DND-41 (cell line): ENCODE measurements at regions not wholly inside any gene's neighbourhood (a gene's known extent, or its start where the extent isn't known, plus 50 kb on each side); places are given as distances from the start of the nearest gene placed in this dataset.

Experiments
- ATAC-seq: fragments of 200-7000 bp; cut with Tn5 transposase; 3 replicates; pipeline ENCODE4 v1.9.1; 2021; ENCODE audit warnings: low read depth; ENCODE audit not compliant: insufficient read depth
- DNase-seq: peaks from one replicate; pipeline ENCODE4 v3.0.0-alpha.2; 2020
- H2AFZ ChIP-seq: 2 replicates; pipeline ENCODE4 v1.6.0; 2012; ENCODE audit warnings: low read depth, low read length
- H3K27ac ChIP-seq: 2 replicates; pipeline ENCODE4 v1.5.1; 2012; ENCODE audit warnings: low read length, inconsistent platforms
- H3K27me3 ChIP-seq: fragments of 200-600 bp; sonication (generic); 2 replicates; pipeline ENCODE4 v1.6.0; 2012; ENCODE audit warnings: low read length, mild to moderate bottlenecking, inconsistent platforms; ENCODE audit not compliant: insufficient read depth, poor library complexity
- H3K36me3 ChIP-seq: 2 replicates; pipeline ENCODE4 v1.5.1; 2012; ENCODE audit warnings: low read length, inconsistent platforms; ENCODE audit not compliant: insufficient read depth
- H3K4me1 ChIP-seq: 2 replicates; pipeline ENCODE4 v1.5.1; 2012; ENCODE audit warnings: mild to moderate bottlenecking, low read length; ENCODE audit not compliant: insufficient read depth
- H3K4me2 ChIP-seq: 2 replicates; pipeline ENCODE4 v1.6.0; 2012; ENCODE audit warnings: mild to moderate bottlenecking, moderate library complexity, low read length, inconsistent platforms; ENCODE audit not compliant: insufficient read depth
- H3K4me3 ChIP-seq, 2 experiments: fragments of 200-600 bp in 1 of 2; shearing (Covaris generic) in 1 of 2; 2 replicates each; pipeline ENCODE4 v1.5.1; 2012 to 2016; ENCODE audit warnings: inconsistent platforms in 2 of 2, low read length in 2 of 2, mild to moderate bottlenecking in 2 of 2, low read depth in 1 of 2, moderate library complexity in 1 of 2
- H3K79me2 ChIP-seq: 2 replicates; pipeline ENCODE4 v1.6.0; 2012; ENCODE audit warnings: low read length, inconsistent platforms; ENCODE audit not compliant: insufficient read depth
- H3K9ac ChIP-seq: 2 replicates; pipeline ENCODE4 v1.6.0; 2012; ENCODE audit warnings: low read depth, mild to moderate bottlenecking, inconsistent platforms, low read length, moderate library complexity
- H3K9me3 ChIP-seq: 2 replicates; pipeline ENCODE4 v1.5.1; 2012; ENCODE audit warnings: low read length, moderate library complexity, mild to moderate bottlenecking, inconsistent platforms; ENCODE audit not compliant: insufficient read depth, severe bottlenecking
- H4K20me1 ChIP-seq: 2 replicates; pipeline ENCODE4 v1.6.0; 2012; ENCODE audit warnings: low read length; ENCODE audit not compliant: insufficient read depth
- CTCF ChIP-seq: IDR thresholded peaks from 2 replicates; pipeline ENCODE4 v1.5.1; 2012; ENCODE audit warnings: borderline replicate concordance, low read length, moderate library complexity, mild to moderate bottlenecking; ENCODE audit not compliant: poor library complexity, severe bottlenecking; ENCODE audit errors: extremely low read depth
- EZH2 ChIP-seq: IDR thresholded peaks from 3 replicates; pipeline ENCODE4 v1.6.1; 2012; ENCODE audit warnings: borderline replicate concordance, low read depth, mild to moderate bottlenecking, moderate library complexity, low read length, inconsistent platforms; ENCODE audit not compliant: severe bottlenecking

GRCh38 chr6:40285535-40285934 lies 301.6 kb downstream of the LRFN2 start:
- H3K79me2 ChIP-seq = no peaks in the 10 kb centered on the region
- H3K9ac ChIP-seq = no peak overlapping the region
- peaks cover 6% of the 10 kb centered on the region for H3K27me3 ChIP-seq
- no peak for DNase-seq
- no peaks in the 10 kb centered on the region for H3K36me3 ChIP-seq
- TF ChIP-seq CTCF (no peak), EZH2 (no peak)
- H3K27ac ChIP-seq = no peak overlapping the region
- H3K4me1 ChIP-seq = no peaks in the 10 kb centered on the region
- no peaks in the 10 kb centered on the region for H3K9me3 ChIP-seq
- no peak for ATAC-seq
- no peak overlapping the region for H3K4me3 ChIP-seq
- H3K4me2 ChIP-seq = no peak overlapping the region
- H4K20me1 ChIP-seq = no peaks in the 10 kb centered on the region
- no peak overlapping the region for H2AFZ ChIP-seq

GRCh38 chr6:40282986-40283385 lies 304.2 kb downstream of the LRFN2 start:
- no peaks in the 10 kb centered on the region for H4K20me1 ChIP-seq
- no peaks in the 10 kb centered on the region for H3K4me1 ChIP-seq
- no peak for TF ChIP-seq EZH2
- no peak for TF ChIP-seq CTCF
- H3K27ac ChIP-seq = no peak overlapping the region
- peaks cover 6% of the 10 kb centered on the region for H3K27me3 ChIP-seq
- no peak overlapping the region for H3K9ac ChIP-seq
- no peak overlapping the region for H2AFZ ChIP-seq
- H3K36me3 ChIP-seq = no peaks in the 10 kb centered on the region
- H3K4me3 ChIP-seq = no peak overlapping the region
- ATAC-seq (no peak), DNase-seq (no peak)
- H3K4me2 ChIP-seq = no peak overlapping the region
- H3K9me3 ChIP-seq = no peaks in the 10 kb centered on the region
- H3K79me2 ChIP-seq = no peaks in the 10 kb centered on the region

- Histone ChIP-seq H3K27me3 (peaks cover 6% of the 10 kb centered on the region), H3K4me1 (no peaks in the 10 kb centered on the region), H3K4me2 (no peak overlapping the region), H3K4me3 (no peak overlapping the region), H3K79me2 (no peaks in the 10 kb centered on the region), H4K20me1 (no peaks in the 10 kb centered on the region), H3K36me3 (no peaks in the 10 kb centered on the region), H2AFZ (no peak overlapping the region), H3K9me3 (no peaks in the 10 kb centered on the region), H3K27ac (no peak overlapping the region), H3K9ac (no peak overlapping the region)
- DNase-seq (no peak), ATAC-seq (no peak)
- TF ChIP-seq CTCF = no peak
- TF ChIP-seq EZH2 = no peak
These were observed 305.8 kb downstream of the LRFN2 start for GRCh38 chr6:40281402-40281801.

GRCh38 chr6:40280231-40280630 lies 306.9 kb downstream of the LRFN2 start:
- Histone ChIP-seq H4K20me1 (no peaks in the 10 kb centered on the region), H3K27me3 (peaks cover 6% of the 10 kb centered on the region)
- ATAC-seq = no peak

More at GRCh38 chr6:40280231-40280630, 306.9 kb downstream of the LRFN2 start:
- Histone ChIP-seq H3K27ac (no peak overlapping the region), H3K36me3 (no peaks in the 10 kb centered on the region), H3K4me3 (no peak overlapping the region), H3K4me1 (no peaks in the 10 kb centered on the region), H2AFZ (no peak overlapping the region), H3K9ac (no peak overlapping the region), H3K79me2 (no peaks in the 10 kb centered on the region), H3K4me2 (no peak overlapping the region), H3K9me3 (no peaks in the 10 kb centered on the region)
- TF ChIP-seq EZH2 (no peak), CTCF (no peak)
- no peak for DNase-seq
